ENCODE measurements at regions not wholly inside any gene's neighbourhood (a gene's known extent, or its start where the extent isn't known, plus 50 kb on each side); places are given as distances from the start of the nearest gene placed in this dataset.

- no peak for DNase-seq (ENCODE audit: low read depth)
- TF ChIP-seq CTCF (IDR thresholded peaks at IDR 0.05; ENCODE audit: insufficient read depth, low read length, severe bottlenecking), result no peak
- H3K4me3 ChIP-seq (ENCODE audit: low read depth, low read length), result no peak overlapping the region
- no peaks in the 10 kb centered on the region for H3K36me3 ChIP-seq (ENCODE audit: control insufficient read depth, insufficient read depth, low read length)
- no peak for FAIRE-seq
- no peaks in the 10 kb centered on the region for H3K27me3 ChIP-seq (ENCODE audit: control insufficient read depth, insufficient read depth, low read length)
These were observed 485.5 kb upstream of the FOXG1 start for GRCh38 chr14:28280997-28281598.

DNA sequence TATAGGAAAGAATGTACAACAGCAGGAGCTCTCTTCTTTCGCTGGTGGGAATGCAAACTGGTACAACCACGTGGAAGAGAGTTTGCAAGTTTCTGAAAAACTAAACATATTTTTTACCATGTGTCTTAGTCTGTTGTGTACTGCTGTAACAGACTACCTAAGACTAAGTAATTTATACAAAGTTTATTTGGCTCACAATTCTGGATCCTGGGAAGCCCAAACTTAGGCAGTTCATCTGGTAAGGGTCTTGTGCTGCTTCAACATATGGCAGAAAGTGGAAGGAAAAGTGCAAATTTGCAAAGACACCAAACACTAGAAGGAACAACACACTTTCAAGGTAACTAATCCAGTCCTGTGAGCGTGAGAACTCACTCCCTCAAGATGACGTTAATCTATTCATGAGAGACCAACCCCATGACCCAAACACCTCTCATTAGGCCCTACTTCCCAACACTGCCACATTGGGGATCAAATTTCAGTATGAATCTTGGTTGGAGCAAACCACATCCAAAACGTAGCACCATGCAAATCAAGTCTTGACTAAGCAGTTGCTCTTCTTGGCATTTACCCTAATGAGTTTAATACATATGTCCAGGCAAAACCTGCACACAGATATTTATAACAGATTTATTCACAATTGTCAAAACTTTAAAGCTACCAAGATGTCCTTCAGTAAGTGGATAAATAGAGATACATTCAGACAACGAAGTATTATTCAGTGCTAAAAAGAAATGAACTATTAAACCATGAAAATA is 481.9 kb upstream of the FOXG1 start:
- Histone ChIP-seq H3K36me3 (ENCODE audit: control insufficient read depth, insufficient read depth, low read length) (no peaks in the 10 kb centered on the region), H3K27me3 (ENCODE audit: control insufficient read depth, insufficient read depth, low read length) (no peaks in the 10 kb centered on the region), H3K4me3 (ENCODE audit: low read depth, low read length) (no peak overlapping the region)
- FAIRE-seq (no peak), DNase-seq (ENCODE audit: low read depth) (no peak)
- TF ChIP-seq CTCF (IDR thresholded peaks at IDR 0.05; ENCODE audit: insufficient read depth, low read length, severe bottlenecking), result no peak

DNA sequence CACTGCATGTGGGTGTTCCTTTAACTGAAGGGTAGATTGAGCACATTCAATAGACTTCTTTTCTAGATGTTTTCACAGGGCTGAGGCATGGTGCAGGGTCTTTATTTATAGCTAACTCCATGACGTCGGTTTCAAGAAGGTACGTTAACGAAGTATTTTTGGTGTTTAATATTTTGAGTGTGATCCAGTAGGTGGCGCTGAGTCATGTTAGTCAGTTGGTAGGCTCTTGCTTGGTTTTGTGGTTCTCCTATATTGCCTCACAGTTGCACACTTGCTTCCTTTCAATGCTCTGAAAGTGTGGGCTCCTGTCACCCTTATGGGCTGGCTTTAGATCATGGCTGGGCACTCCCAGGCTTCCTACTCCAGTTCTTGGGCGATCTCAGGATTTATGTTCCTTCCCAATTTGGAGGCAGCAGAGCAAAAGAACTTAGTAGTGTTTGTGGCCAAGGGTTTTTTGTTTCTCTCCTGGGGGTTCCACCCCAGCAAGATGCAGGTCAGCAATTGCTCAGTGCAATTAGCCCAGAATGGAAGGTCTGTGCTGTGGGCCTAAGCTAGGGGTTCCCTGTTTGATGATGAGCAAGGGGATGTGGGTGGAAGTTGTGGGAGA is 471.6 kb upstream of the FOXG1 start:
- Histone ChIP-seq H3K36me3 (ENCODE audit: control insufficient read depth, insufficient read depth, low read length) (no peaks in the 10 kb centered on the region), H3K4me3 (ENCODE audit: low read depth, low read length) (no peak overlapping the region), H3K27me3 (ENCODE audit: control insufficient read depth, insufficient read depth, low read length) (no peaks in the 10 kb centered on the region)
- peak; percentile 64 for TF ChIP-seq CTCF (IDR thresholded peaks at IDR 0.05; ENCODE audit: insufficient read depth, low read length, severe bottlenecking)
- FAIRE-seq (no peak), DNase-seq (ENCODE audit: low read depth) (peak; percentile 47)

DNA sequence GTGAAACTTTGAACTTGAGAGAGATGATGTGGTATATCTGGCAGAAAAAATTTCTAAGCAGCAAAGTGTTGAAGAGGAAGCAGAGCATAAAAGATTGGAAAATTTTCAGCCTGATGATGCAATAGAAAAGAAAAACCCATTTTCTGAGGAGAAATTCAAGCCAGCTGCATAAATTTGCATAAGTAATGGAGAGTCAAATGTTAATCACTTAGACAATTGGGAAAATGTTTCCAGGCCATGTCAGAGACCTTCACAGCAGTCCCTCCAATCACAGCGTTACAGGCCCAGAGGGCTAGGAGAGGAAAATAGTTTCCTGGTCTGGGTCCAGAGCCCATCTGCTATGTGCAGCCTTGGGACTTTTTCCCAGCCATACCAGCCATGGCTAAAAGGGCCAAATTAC is 469.0 kb upstream of the FOXG1 start:
- H3K27me3 ChIP-seq (ENCODE audit: control insufficient read depth, insufficient read depth, low read length), result no peaks in the 10 kb centered on the region
- no peaks in the 10 kb centered on the region for H3K36me3 ChIP-seq (ENCODE audit: control insufficient read depth, insufficient read depth, low read length)
- FAIRE-seq (no peak), DNase-seq (ENCODE audit: low read depth) (no peak)
- TF ChIP-seq CTCF (IDR thresholded peaks at IDR 0.05; ENCODE audit: insufficient read depth, low read length, severe bottlenecking), result no peak
- no peak overlapping the region for H3K4me3 ChIP-seq (ENCODE audit: low read depth, low read length)

DNA sequence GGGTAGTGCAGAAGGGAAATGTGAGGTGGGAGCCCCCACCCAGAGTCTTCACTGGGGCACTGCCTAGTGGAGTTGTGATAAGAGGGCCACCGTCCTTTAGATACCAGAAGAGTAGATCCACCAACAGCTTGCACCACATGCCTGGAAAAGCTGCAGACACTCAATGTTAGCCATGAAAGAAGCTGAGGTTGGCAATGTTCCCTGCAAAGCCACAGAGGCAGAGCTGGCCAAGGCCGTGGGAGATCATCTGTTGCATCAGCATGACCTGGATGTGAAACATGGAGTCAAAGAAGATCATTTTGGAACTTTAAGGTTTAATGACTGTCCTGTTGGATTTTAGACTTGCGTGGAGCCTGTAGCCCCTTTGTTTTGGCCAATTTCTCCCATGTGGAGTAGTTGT is 468.4 kb upstream of the FOXG1 start:
- FAIRE-seq (no peak), DNase-seq (ENCODE audit: low read depth) (no peak)
- Histone ChIP-seq H3K36me3 (ENCODE audit: control insufficient read depth, insufficient read depth, low read length) (no peaks in the 10 kb centered on the region), H3K4me3 (ENCODE audit: low read depth, low read length) (no peak overlapping the region), H3K27me3 (ENCODE audit: control insufficient read depth, insufficient read depth, low read length) (no peaks in the 10 kb centered on the region)
- no peak for TF ChIP-seq CTCF (IDR thresholded peaks at IDR 0.05; ENCODE audit: insufficient read depth, low read length, severe bottlenecking)

All from bronchial epithelial cell (primary cell).